HG03520 (cell line): ENCODE measurements at regions not wholly inside any gene's neighbourhood (a gene's known extent, or its start where the extent isn't known, plus 50 kb on each side); places are given as distances from the start of the nearest gene placed in this dataset.

Experiments used
- ATAC-seq: cut with Tn5 transposase; IDR thresholded peaks from one replicate; pipeline ENCODE4 v1.9.1; 2021; ENCODE audit warnings: mild to moderate bottlenecking, moderate library complexity; ENCODE audit not compliant: unreplicated experiment

- ATAC-seq, result no peak
Measured at GRCh38 chr7:3193379-3194120, 107.5 kb upstream of the SDK1 start.

DNA sequence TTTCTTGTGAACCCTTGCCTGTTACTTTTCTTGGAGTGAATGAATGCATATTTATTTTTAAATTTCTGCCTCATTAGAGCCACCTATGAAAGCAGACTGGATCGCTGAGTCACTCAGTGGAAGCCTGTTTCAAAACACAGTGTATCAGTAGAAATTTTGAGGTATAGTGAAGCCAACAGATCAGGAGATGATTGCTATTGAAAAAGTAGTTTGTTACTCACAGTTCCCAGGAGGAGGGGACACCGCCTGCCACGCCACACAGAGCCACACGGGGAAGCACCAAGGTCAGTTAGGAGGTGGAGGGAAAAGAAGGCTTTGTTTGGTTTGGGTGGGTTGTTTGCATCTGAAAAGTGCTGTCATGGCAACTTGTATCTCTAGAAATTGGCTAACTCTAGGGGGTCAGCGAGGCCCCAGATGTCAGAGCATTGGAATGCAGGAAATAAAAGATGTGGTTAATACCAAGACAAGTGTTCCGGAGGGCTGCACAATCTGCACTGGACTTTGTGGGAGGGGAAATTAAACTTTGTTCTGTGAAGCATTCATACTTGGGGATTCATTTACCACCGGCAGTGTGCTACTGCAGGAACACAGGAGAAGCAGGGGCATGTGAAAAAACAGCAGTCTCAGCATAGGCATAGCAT lies 106.4 kb upstream of the SDK1 start:
- no peak for ATAC-seq

DNA sequence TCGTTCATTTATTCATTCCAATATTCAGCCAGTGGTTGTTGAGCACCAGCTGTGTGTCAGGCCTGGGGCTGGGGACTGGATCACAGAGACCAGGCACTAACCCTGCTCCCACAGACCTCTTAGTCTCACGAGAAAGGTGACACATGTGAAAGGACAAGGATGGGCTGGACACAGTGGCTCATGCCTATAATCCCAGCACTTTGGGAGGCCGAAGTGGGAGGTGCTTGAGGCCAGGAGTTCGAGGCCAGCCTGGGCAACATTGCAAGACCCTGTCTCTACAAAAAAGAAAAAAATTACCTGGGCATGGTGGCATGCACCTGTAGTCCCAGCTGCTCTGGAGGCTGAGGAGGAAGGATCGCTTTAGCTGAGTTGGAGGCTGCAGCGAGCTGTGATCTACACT lies 105.9 kb upstream of the SDK1 start:
- no peak for ATAC-seq

DNA sequence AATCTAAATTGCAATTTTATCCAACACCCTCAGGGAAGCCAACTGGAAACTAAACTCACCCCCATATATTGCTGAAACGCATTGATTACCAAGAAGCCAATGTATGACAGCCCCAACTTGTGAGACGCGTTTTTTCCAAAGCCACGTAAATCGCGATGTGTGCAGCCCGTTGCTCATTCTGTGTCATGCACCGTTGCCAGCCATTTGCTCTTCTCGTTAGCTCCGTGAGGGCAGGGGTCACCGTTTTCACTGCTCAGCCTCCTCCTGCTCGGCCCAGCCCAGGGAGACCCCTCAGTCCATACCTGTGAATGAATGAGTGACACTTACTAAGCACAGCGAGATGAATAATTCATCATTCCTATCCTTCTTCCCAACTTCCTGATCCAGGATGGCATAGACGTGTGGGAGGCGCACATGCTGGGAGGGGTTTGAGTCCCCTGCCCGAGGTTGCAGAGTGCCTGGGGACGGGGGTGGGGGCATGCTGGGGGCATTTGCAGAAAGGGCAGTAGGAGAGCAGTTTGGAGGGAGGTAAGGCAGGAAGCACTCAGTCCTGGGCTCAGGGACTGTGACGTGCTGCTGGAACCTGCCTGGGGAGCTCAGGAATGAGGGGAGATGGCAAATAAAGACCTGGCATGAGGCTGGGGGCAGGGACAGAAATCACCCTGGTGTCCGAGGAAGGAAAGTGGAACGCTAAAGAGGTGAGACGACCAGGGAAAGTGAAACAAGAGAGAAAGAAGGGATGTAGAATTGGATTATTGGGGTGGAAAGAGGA lies 104.2 kb upstream of the SDK1 start:
- ATAC-seq, result no peak

DNA sequence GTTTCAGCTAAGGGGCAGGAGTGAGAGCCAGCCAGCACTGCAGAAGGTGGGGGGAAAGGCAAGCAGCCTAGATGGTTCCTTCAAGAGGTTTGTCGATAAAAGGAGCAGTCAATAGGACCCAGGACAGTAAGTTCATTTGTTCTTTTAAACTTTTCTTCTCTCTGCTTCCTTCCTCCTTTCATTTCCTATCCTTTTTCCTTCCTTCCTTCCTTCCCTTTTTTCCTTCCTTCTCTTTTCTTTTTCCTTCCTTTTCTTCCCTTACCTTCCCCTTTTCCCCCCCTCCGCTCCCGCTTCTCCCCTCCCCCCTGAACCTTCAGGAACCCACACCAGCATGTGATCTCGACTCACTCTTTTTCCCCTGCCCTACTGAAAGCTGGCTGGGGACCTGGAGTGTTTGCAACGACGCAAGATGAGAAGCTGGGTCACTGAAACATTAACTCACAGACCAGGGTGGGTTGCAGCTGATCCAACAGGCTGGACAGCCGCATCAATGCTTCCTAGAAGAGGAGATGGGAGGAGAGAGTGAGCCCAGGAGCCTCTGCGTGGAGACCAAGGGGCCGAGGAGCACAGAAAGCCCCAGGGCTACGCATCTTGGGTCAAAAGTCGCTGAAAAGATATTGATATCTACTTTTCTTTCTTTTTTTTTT lies 103.4 kb upstream of the SDK1 start:
- ATAC-seq, result no peak

- no peak for ATAC-seq
Measured at GRCh38 chr7:3198316-3198715, 102.7 kb upstream of the SDK1 start.

- no peak for ATAC-seq
Measured at GRCh38 chr7:3200504-3200903, 100.5 kb upstream of the SDK1 start.

GRCh38 chr7:3201306-3201705 lies 99.7 kb upstream of the SDK1 start:
- no peak for ATAC-seq

DNA sequence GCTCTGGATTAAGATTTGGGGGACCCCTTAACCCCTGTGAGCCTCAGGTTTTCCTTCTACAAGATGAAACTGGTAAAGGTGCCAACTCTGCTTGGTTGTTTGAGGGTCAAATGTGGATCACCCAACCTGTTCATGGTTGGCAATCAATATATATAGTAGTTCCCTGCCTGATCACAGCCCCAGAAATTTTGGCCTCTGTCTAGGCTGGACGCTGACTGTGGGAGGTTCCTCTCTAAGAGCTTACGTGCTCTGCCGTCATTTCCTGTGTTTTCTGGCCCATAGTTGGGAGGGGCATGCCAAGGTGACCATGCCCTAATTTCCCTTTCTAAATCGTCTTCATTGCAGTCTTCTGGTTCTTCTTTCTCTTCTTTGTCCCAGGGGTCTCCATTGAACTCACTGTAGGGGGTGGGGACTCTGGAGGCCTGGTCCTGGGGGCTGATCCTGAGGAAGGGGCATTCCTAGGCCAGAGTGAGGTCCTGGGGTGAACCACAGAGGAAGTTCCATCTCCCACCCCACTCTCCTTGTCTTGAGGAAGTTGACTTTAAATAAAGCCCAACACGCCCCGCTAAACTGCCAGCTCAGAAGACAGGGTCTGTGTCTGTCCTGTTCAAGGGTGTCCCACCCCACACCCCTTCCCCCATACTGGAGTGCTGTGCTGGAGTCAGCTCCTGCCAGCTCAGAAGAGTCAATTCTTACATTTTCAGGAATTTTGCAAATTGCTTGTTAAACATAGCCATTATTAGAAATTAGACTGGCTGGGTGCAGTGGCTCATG lies 98.9 kb upstream of the SDK1 start:
- no peak for ATAC-seq

- no peak for ATAC-seq
Measured at GRCh38 chr7:3204526-3204925, 96.5 kb upstream of the SDK1 start.

GRCh38 chr7:3206101-3206500 lies 95.0 kb upstream of the SDK1 start:
- no peak for ATAC-seq

DNA sequence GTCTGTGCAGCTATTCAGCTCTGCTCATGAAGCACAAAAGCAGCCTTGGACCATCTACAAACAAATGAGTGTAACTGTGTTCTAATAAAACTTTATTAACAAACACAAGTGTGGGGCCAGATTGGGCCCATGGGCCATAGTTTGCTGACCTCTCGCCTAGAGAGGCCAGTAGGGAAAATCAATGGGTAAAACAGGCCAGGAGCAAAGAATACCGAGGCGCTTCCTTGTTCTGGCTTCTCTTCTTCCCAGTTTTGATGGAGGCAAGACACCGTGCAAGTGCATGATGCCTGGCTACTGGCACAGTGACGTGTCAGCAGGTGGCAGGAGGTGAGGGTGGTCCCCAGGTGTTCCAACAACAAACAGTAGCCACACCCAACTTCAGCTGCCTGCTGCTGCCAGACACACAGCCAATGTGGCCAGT lies 94.3 kb upstream of the SDK1 start:
- no peak for ATAC-seq

DNA sequence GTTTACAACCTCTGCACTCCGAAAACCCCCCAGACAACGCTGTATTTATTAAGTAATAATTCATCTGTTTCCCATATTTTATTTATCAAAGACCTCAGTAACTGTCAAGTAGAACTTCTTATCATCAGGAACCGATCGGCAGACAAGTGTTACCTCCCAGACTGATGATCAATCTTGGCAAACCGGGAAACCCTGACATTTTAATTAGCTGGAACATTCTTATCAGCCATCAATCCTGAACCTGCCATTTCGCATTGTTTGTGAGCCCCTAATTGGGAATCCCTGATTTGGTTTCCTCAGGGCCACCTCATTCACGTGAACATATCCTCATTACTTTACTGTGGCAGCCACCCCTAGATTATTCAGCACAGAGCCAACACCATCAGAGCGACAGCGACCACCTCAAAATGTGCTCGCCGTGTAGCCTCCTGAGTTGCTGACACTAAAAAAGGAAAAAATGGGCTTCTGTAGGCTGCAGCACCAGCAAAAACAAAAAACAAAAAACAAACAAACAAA lies 93.6 kb upstream of the SDK1 start:
- ATAC-seq, result no peak

DNA sequence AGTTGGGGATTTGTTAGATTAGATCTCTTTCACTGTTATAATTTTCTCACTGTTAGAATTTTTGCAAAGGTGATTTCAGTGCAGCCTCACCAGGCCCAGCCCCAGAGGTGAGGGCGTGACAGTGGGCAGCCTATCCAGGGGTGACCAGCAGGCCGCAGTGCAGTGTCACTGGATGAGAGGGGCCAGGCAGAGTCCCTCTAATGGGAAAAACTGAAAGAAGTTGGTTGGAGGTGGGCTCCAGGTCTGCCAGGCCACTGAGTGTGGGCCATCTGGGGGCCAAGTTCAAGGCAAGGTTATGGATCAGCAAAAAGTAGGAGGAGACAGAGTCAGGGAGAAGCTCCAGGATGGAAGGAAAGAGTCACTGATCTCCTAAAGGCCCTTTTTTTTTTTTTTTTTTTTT lies 90.5 kb upstream of the SDK1 start:
- no peak for ATAC-seq

- ATAC-seq, result no peak
Measured at GRCh38 chr7:3214090-3214413, 87.0 kb upstream of the SDK1 start.

DNA sequence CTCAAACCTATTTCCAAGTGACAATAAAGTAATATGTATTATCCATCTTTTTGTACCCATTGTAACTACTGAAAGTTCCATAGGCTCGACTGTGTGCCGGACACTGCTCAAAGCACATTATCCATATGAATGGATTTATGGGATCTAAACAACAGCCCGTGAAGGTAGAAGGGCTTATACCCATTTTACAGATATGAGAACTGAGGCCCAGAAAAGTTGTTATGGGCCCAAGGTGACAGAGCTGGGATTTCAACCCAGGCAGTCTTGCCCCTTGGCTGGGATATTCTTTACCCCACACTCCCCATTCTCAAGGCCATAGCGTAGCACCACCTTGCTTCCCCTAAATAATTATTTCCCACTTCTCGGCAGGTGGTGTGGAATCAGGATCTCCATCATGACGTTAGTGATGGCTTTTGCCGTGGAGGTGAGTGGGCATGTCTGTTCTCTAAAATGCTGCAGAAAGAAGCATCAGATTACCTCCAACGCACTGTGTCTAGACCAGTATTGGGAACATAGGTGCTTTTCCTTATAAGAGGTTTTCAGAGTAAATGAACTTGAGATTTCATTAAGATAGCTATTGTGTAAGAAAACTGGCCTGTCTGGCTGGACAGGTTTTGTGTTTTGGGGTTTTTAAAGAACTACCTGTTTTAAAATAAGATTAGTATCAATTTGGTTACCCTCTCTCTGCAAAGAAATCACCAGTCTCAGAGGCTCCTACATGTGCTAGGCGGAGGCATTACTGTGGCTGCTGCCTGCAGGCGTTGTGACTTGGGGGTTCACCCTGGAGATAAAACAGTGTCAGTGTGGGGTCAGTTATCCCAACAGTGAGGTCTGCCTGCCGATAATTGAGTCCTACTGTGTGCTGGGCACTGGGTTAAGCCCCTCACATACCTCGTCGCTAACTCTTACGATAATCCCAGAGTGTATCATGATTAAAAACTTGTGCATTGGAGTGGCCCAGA lies 85.1 kb upstream of the SDK1 start:
- no peak for ATAC-seq

DNA sequence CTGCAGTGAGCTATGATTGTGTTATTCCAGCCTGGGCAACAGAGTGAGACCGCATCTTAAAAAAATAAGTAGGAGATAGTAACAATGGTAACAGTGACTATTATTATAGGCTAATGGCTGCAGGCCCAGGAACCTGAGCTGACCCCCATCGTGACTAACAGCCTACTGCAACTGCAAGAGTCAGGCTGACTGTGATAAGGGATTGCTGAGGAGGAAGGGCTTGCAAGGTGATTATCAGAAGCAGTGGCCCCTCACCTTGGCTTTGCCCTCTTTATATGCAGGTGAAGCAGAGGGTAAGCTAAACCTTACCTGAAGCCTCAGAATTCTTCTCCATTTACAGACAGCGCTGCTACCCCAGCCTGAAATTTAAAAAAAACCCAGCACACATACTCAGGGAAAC lies 83.9 kb upstream of the SDK1 start:
- ATAC-seq, result no peak

DNA sequence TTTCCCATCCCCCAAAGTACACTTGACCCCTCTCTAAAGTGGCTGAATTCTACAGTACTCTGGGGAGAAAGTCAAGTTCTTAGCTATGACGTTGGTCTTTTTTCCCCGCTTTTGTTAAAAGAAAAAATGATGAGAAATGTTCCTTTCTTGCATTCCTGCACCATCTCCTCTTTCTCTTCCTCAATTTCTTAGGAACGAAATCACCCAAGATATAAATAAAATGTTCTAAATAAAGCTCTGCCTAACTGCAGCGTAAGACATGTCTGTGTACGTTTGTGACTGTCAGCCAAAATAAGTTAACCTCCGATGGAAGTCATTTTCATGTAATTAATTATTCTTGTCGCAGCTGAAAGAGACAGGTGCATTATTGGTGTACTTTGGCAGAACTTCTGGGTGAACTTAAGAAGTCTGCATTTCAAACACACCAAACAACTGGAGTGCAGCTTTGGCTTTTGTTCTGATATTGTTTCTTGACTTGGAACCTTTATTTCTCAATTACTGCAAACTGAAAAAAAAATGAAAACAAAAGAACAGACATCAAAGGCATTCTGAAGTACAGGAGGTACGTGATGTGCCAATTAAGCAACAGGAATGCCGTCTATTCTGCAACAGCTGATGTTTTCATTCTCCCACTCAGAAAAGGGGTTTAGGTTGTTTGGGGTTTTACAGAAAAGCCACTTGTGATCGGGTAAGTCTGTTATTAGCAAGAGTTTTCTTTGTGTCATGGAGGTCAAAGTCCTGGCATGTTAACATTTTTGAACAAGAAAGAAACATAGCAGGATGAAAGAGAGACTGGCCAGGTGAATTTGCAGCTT lies 82.4 kb upstream of the SDK1 start:
- ATAC-seq, result no peak
